Mucosa of descending colon (tissue), 3 donors: ENCODE measurements at regions not wholly inside any gene's neighbourhood (a gene's known extent, or its start where the extent isn't known, plus 50 kb on each side); places are given as distances from the start of the nearest gene placed in this dataset.

Experiments used
- ATAC-seq: fragments of 200-7000 bp; cut with Tn5 transposase; one replicate; pipeline ENCODE4 v1.9.1; 2020; ENCODE audit warnings: mild to moderate bottlenecking, moderate library complexity
- DNase-seq, 3 donors: peaks; one replicate each; pipeline ENCODE4 v3.0.0-alpha.2; 2020
- H3K36me3 ChIP-seq: fragments of 200-600 bp; one replicate; pipeline ENCODE4 v1.8.0; 2021; ENCODE audit warnings: low read depth, mild to moderate bottlenecking
- H3K4me1 ChIP-seq: fragments of 200-600 bp; one replicate; pipeline ENCODE4 v1.8.0; 2021; ENCODE audit warnings: low read depth, mild to moderate bottlenecking
- H3K4me3 ChIP-seq: fragments of 200-600 bp; one replicate; pipeline ENCODE4 v1.8.0; 2021; ENCODE audit warnings: mild to moderate bottlenecking
- H3K9me3 ChIP-seq: fragments of 200-600 bp; one replicate; pipeline ENCODE4 v1.8.0; 2021; ENCODE audit warnings: mild to moderate bottlenecking
- intact Hi-C, 2 donors: fragments of 100-400 bp; cut with DNase I in 1 of 2; cut with micrococcal nuclease in 1 of 2; formaldehyde crosslinking; loops; one replicate each; pipeline versions ENCODE4 v1.11.0 to v1.11.1; 2022; cut with DNase I, micrococcal nuclease
- TF ChIP-seq, protein P1 (sequence below): fragments of 200-600 bp; IDR thresholded peaks from one replicate; pipeline ENCODE4 v1.8.0; 2022; ENCODE audit warnings: antibody characterized with exemption, mild to moderate bottlenecking
- donor health status: DM: no; HTN: no; CAD: no; lungs with moderate emphysema.
- donor health status: DM: no; HTN: no; CAD: no.
- donor health status: DM: no; HTN: yes; CAD: no.

- no peak for ATAC-seq
- Histone ChIP-seq H3K9me3 (no peaks in the 10 kb centered on the region), H3K4me1 (peaks cover 44% of the 10 kb centered on the region), H3K36me3 (no peaks in the 10 kb centered on the region), H3K4me3 (no peak overlapping the region)
- DNase-seq: no peak
- TF ChIP-seq, protein P1, sequence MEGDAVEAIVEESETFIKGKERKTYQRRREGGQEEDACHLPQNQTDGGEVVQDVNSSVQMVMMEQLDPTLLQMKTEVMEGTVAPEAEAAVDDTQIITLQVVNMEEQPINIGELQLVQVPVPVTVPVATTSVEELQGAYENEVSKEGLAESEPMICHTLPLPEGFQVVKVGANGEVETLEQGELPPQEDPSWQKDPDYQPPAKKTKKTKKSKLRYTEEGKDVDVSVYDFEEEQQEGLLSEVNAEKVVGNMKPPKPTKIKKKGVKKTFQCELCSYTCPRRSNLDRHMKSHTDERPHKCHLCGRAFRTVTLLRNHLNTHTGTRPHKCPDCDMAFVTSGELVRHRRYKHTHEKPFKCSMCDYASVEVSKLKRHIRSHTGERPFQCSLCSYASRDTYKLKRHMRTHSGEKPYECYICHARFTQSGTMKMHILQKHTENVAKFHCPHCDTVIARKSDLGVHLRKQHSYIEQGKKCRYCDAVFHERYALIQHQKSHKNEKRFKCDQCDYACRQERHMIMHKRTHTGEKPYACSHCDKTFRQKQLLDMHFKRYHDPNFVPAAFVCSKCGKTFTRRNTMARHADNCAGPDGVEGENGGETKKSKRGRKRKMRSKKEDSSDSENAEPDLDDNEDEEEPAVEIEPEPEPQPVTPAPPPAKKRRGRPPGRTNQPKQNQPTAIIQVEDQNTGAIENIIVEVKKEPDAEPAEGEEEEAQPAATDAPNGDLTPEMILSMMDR: no peak
- intact Hi-C loops: no loop called here
These were observed 71.9 kb downstream of the SLC25A47 start for GRCh38 chr14:100394886-100395672.

- Histone ChIP-seq H3K4me3 (no peak overlapping the region), H3K9me3 (no peaks in the 10 kb centered on the region), H3K4me1 (peaks cover 41% of the 10 kb centered on the region), H3K36me3 (no peaks in the 10 kb centered on the region)
- DNase-seq (no peak), ATAC-seq (no peak)
- TF ChIP-seq, protein P1: no peak
- intact Hi-C loops: no loop called here
These were observed 73.2 kb downstream of the SLC25A47 start for GRCh38 chr14:100396266-100396795.

DNA sequence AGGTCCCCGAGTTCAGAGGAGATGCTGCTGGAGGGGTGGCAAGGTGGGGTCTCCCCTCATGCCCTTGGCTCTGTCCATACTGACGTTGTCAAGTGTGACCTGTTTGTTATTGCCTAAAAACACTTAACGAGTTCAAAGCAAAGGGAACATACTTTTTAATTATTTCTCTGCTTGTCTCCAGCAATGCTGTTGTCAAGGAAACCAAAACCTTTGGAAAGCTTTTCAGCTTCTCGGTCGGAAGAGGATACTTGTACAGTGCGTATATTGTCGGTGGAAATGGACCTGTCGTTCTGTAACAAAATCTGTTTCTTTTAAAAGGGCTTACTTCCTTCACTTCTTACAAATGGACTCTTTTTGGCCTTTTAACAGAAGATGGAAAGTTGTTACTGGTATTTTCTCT, 73.9 kb downstream of the SLC25A47 start:
- no peak for ATAC-seq
- no peak overlapping the region for H3K4me3 ChIP-seq
- DNase-seq: no peak

GRCh38 chr14:100398044-100398443, 74.9 kb downstream of the SLC25A47 start:
- no peaks in the 10 kb centered on the region for H3K36me3 ChIP-seq
- TF ChIP-seq, protein P1: no peak
- intact Hi-C loops: no loop called here
- ATAC-seq: peak; percentile 86
- no peaks in the 10 kb centered on the region for H3K9me3 ChIP-seq
- peaks cover 33% of the 10 kb centered on the region for H3K4me1 ChIP-seq
- no peak overlapping the region for H3K4me3 ChIP-seq
- DNase-seq: peak in 1 of 3 donors; percentile 67

More for the DNA sequence above, 73.9 kb downstream of the SLC25A47 start:
- intact Hi-C loops: no loop called here
- TF ChIP-seq, protein P1: no peak
- H3K9me3 ChIP-seq: no peaks in the 10 kb centered on the region
- H3K36me3 ChIP-seq: no peaks in the 10 kb centered on the region
- H3K4me1 ChIP-seq: peaks cover 41% of the 10 kb centered on the region

GRCh38 chr14:100399052-100399849, 76.1 kb downstream of the SLC25A47 start:
- H3K36me3 ChIP-seq: no peaks in the 10 kb centered on the region
- H3K4me3 ChIP-seq: no peak overlapping the region
- TF ChIP-seq, protein P1: no peak
- no peaks in the 10 kb centered on the region for H3K9me3 ChIP-seq
- DNase-seq: no peak
- intact Hi-C loops: no loop called here
- no peak for ATAC-seq
- H3K4me1 ChIP-seq: peaks cover 31% of the 10 kb centered on the region
